ENCODE measurements at regions not wholly inside any gene's neighbourhood (a gene's known extent, or its start where the extent isn't known, plus 50 kb on each side); places are given as distances from the start of the nearest gene placed in this dataset.

- TF ChIP-seq TAF1 (IDR thresholded peaks at IDR 0.05; ENCODE audit: borderline replicate concordance, low read depth, low read length) (no peak), HDAC6 (IDR thresholded peaks at IDR 0.05; ENCODE audit: unreplicated experiment) (no peak), CHD4 (IDR thresholded peaks at IDR 0.05) (no peak), DPF2 (IDR thresholded peaks at IDR 0.05) (no peak), ZNF274 (IDR thresholded peaks at IDR 0.05; ENCODE audit: insufficient read depth, insufficient read length) (no peak), ETV6 (conservative IDR thresholded peaks at IDR 0.05 in 1 of 2, IDR thresholded peaks at IDR 0.05 in 1 of 2; ENCODE audit: borderline replicate concordance in 1 of 2, low read depth in 1 of 2) (no peak), RFX5 (IDR thresholded peaks at IDR 0.05; ENCODE audit: low read depth, low read length) (no peak), SIX5 (IDR thresholded peaks at IDR 0.05; ENCODE audit: low read depth, low read length, severe bottlenecking) (no peak), ZZZ3 (IDR thresholded peaks at IDR 0.05; ENCODE audit: control insufficient read depth, insufficient read length, low read depth) (no peak), EZH2 (IDR thresholded peaks at IDR 0.05; ENCODE audit: borderline replicate concordance, control insufficient read depth, low read depth, low read length) (no peak), CHD1 (IDR thresholded peaks at IDR 0.05; ENCODE audit: low read depth, low read length) (no peak), TCF7 (IDR thresholded peaks at IDR 0.05; ENCODE audit: borderline replicate concordance) (no peak)
- TF ChIP-seq, protein P1, sequence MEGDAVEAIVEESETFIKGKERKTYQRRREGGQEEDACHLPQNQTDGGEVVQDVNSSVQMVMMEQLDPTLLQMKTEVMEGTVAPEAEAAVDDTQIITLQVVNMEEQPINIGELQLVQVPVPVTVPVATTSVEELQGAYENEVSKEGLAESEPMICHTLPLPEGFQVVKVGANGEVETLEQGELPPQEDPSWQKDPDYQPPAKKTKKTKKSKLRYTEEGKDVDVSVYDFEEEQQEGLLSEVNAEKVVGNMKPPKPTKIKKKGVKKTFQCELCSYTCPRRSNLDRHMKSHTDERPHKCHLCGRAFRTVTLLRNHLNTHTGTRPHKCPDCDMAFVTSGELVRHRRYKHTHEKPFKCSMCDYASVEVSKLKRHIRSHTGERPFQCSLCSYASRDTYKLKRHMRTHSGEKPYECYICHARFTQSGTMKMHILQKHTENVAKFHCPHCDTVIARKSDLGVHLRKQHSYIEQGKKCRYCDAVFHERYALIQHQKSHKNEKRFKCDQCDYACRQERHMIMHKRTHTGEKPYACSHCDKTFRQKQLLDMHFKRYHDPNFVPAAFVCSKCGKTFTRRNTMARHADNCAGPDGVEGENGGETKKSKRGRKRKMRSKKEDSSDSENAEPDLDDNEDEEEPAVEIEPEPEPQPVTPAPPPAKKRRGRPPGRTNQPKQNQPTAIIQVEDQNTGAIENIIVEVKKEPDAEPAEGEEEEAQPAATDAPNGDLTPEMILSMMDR (IDR thresholded peaks at IDR 0.05 in 2 of 3, conservative IDR thresholded peaks at IDR 0.05 in 1 of 3; ENCODE audit: control insufficient read depth in 2 of 3, extremely low read depth in 1 of 3, insufficient read depth in 1 of 3, low read depth in 3 of 3, low read length in 3 of 3) = no peak
- TF ChIP-seq, protein P2, sequence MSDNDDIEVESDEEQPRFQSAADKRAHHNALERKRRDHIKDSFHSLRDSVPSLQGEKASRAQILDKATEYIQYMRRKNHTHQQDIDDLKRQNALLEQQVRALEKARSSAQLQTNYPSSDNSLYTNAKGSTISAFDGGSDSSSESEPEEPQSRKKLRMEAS (IDR thresholded peaks at IDR 0.05; ENCODE audit: low read depth, low read length) = no peak
Measured at GRCh38 chr4:149161247-149161646, 654.4 kb downstream of the IQCM start.

All from GM12878 (cell line).